HAP-1 (cell line): ENCODE measurements at regions not wholly inside any gene's neighbourhood (a gene's known extent, or its start where the extent isn't known, plus 50 kb on each side); places are given as distances from the start of the nearest gene placed in this dataset.
A peak's percentile ranks its signal among the peaks of the same experiment; 100 is the strongest.
"Not testable (repeated sequence)": the region's sequence is repeated elsewhere in the genome, so short reads cannot be mapped to it uniquely, and the experiment has no call there.

Source experiments
- DNase-seq, 2 experiments: peaks; one replicate each; pipeline ENCODE4 v3.0.0-alpha.2; 2016 to 2020; ENCODE audit warnings: low spot score in 2 of 2
- H3K27me3 ChIP-seq: fragments of 250-450 bp; sonication (Bioruptor Pico); 2 replicates; pipeline ENCODE4 v1.5.1; 2020; ENCODE audit warnings: low read depth, mild to moderate bottlenecking, moderate library complexity
- H3K36me3 ChIP-seq: fragments of 250-450 bp; sonication (Bioruptor Pico); replicated peaks from 2 replicates; pipeline ENCODE4 v1.5.1; 2020; ENCODE audit warnings: mild to moderate bottlenecking
- H3K4me1 ChIP-seq: fragments of 250-450 bp; sonication (Bioruptor Pico); 2 replicates; pipeline ENCODE4 v1.5.1; 2020; ENCODE audit warnings: mild to moderate bottlenecking
- H3K4me3 ChIP-seq: fragments of 250-450 bp; sonication (Bioruptor Pico); 2 replicates; pipeline ENCODE4 v1.5.1; 2020; ENCODE audit warnings: mild to moderate bottlenecking, moderate library complexity
- H3K9me3 ChIP-seq: fragments of 250-450 bp; sonication (Bioruptor Pico); 2 replicates; pipeline ENCODE4 v1.5.1; 2020; ENCODE audit warnings: mild to moderate bottlenecking, moderate library complexity
- in situ Hi-C: fragments of 300-500 bp; cut with MboI; formaldehyde crosslinking; loops from 3 replicates; pipeline ENCODE4 v1.14.3; 2020; ENCODE audit warnings: low sequenced_read_pairs, inconsistent platforms, mixed read lengths

GRCh38 chr9:105117234-105117633 is 127.2 kb upstream of the SLC44A1 start:
- Histone ChIP-seq H3K27me3 (no peaks in the 10 kb centered on the region), H3K4me3 (no peak overlapping the region), H3K4me1 (no peaks in the 10 kb centered on the region), H3K9me3 (no peaks in the 10 kb centered on the region), H3K36me3 (no peaks in the 10 kb centered on the region)
- in situ Hi-C loops, result no loop called here
- no peak for DNase-seq

GRCh38 chr9:105118636-105119035 is 125.8 kb upstream of the SLC44A1 start:
- Histone ChIP-seq H3K4me3 (no peak overlapping the region), H3K27me3 (no peaks in the 10 kb centered on the region), H3K9me3 (no peaks in the 10 kb centered on the region), H3K36me3 (no peaks in the 10 kb centered on the region), H3K4me1 (no peaks in the 10 kb centered on the region)
- in situ Hi-C loops, result no loop called here
- DNase-seq, result no peak

GRCh38 chr9:105119156-105119555 is 125.3 kb upstream of the SLC44A1 start:
- DNase-seq, result no peak
- Histone ChIP-seq H3K27me3 (no peaks in the 10 kb centered on the region), H3K36me3 (no peaks in the 10 kb centered on the region), H3K9me3 (no peaks in the 10 kb centered on the region), H3K4me1 (no peaks in the 10 kb centered on the region), H3K4me3 (no peak overlapping the region)
- in situ Hi-C loops, result no loop called here

- Histone ChIP-seq H3K9me3 (no peaks in the 10 kb centered on the region), H3K4me3 (no peak overlapping the region), H3K36me3 (no peaks in the 10 kb centered on the region), H3K4me1 (no peaks in the 10 kb centered on the region), H3K27me3 (no peaks in the 10 kb centered on the region)
- no peak for DNase-seq
- in situ Hi-C loops, result no loop called here
These were observed 122.5 kb upstream of the SLC44A1 start for GRCh38 chr9:105121861-105122430.

GRCh38 chr9:105124598-105124997 is 119.9 kb upstream of the SLC44A1 start:
- DNase-seq, H3K4me1 ChIP-seq, H3K27me3 ChIP-seq, H3K9me3 ChIP-seq, H3K36me3 ChIP-seq, H3K4me3 ChIP-seq, in situ Hi-C loops: not testable (repeated sequence)

GRCh38 chr9:105126226-105126625 is 118.2 kb upstream of the SLC44A1 start:
- in situ Hi-C loops, result no loop called here

GRCh38 chr9:105127863-105128220 is 116.6 kb upstream of the SLC44A1 start:
- H3K36me3 ChIP-seq, result no peaks in the 10 kb centered on the region
- no peaks in the 10 kb centered on the region for H3K27me3 ChIP-seq
- H3K4me3 ChIP-seq, result no peak overlapping the region
- in situ Hi-C loops, result no loop called here
- H3K9me3 ChIP-seq, result no peaks in the 10 kb centered on the region
- DNase-seq, result no peak
- H3K4me1 ChIP-seq, result no peaks in the 10 kb centered on the region

More at GRCh38 chr9:105126226-105126625, 118.2 kb upstream of the SLC44A1 start:
- Histone ChIP-seq H3K9me3 (no peaks in the 10 kb centered on the region), H3K4me1 (no peaks in the 10 kb centered on the region), H3K36me3 (no peaks in the 10 kb centered on the region), H3K4me3 (no peak overlapping the region), H3K27me3 (no peaks in the 10 kb centered on the region)
- DNase-seq, result no peak

GRCh38 chr9:105128908-105129600 is 115.4 kb upstream of the SLC44A1 start:
- no peaks in the 10 kb centered on the region for H3K27me3 ChIP-seq
- H3K9me3 ChIP-seq, result no peaks in the 10 kb centered on the region
- in situ Hi-C loops, result no loop called here
- H3K4me1 ChIP-seq, result no peaks in the 10 kb centered on the region
- no peak for DNase-seq
- H3K36me3 ChIP-seq, result no peaks in the 10 kb centered on the region
- H3K4me3 ChIP-seq, result no peak overlapping the region

- Histone ChIP-seq H3K27me3 (no peaks in the 10 kb centered on the region), H3K4me3 (no peak overlapping the region), H3K36me3 (no peaks in the 10 kb centered on the region), H3K4me1 (no peaks in the 10 kb centered on the region), H3K9me3 (no peaks in the 10 kb centered on the region)
- in situ Hi-C loops, result no loop called here
- no peak for DNase-seq
These were observed 114.7 kb upstream of the SLC44A1 start for GRCh38 chr9:105129731-105130130.

- Histone ChIP-seq H3K9me3 (no peaks in the 10 kb centered on the region), H3K36me3 (no peaks in the 10 kb centered on the region), H3K27me3 (no peaks in the 10 kb centered on the region), H3K4me1 (no peaks in the 10 kb centered on the region), H3K4me3 (no peak overlapping the region)
- no peak for DNase-seq
- in situ Hi-C loops, result no loop called here
These were observed 112.5 kb upstream of the SLC44A1 start for GRCh38 chr9:105131981-105132380.

GRCh38 chr9:105132606-105133005 is 111.8 kb upstream of the SLC44A1 start:
- H3K4me3 ChIP-seq, result no peak overlapping the region
- no peaks in the 10 kb centered on the region for H3K27me3 ChIP-seq
- no peaks in the 10 kb centered on the region; the same call in 1 of the 2 replicates for H3K4me1 ChIP-seq
- no peak for DNase-seq
- H3K36me3 ChIP-seq, result no peaks in the 10 kb centered on the region
- H3K9me3 ChIP-seq, result no peaks in the 10 kb centered on the region
- in situ Hi-C loops, result no loop called here

GRCh38 chr9:105138306-105138801 is 106.1 kb upstream of the SLC44A1 start:
- Histone ChIP-seq H3K4me3 (no peak overlapping the region), H3K36me3 (no peaks in the 10 kb centered on the region), H3K9me3 (no peaks in the 10 kb centered on the region), H3K4me1 (peaks cover 18% of the 10 kb centered on the region), H3K27me3 (no peaks in the 10 kb centered on the region)
- in situ Hi-C loops, result no loop called here
- peak; percentile 79 to 84 for DNase-seq

GRCh38 chr9:105141146-105141975 is 103.1 kb upstream of the SLC44A1 start:
- Histone ChIP-seq H3K36me3 (no peaks in the 10 kb centered on the region), H3K4me3 (no peak overlapping the region), H3K27me3 (no peaks in the 10 kb centered on the region), H3K4me1 (peaks cover 22% of the 10 kb centered on the region), H3K9me3 (no peaks in the 10 kb centered on the region)
- in situ Hi-C loops, result loop anchor here (10.0 kb wide), 1 partner anchor 277 kb away; no protein-coding TSS in a partner anchor
- no peak for DNase-seq

GRCh38 chr9:105141976-105142250 is 102.5 kb upstream of the SLC44A1 start:
- Histone ChIP-seq H3K4me3 (no peak overlapping the region), H3K27me3 (no peaks in the 10 kb centered on the region), H3K36me3 (no peaks in the 10 kb centered on the region), H3K9me3 (no peaks in the 10 kb centered on the region), H3K4me1 (peaks cover 22% of the 10 kb centered on the region)
- in situ Hi-C loops, result loop anchor here (10.0 kb wide), 1 partner anchor 277 kb away; no protein-coding TSS in a partner anchor
- no peak for DNase-seq
